ENCODE measurements at regions not wholly inside any gene's neighbourhood (a gene's known extent, or its start where the extent isn't known, plus 50 kb on each side); places are given as distances from the start of the nearest gene placed in this dataset.

DNA sequence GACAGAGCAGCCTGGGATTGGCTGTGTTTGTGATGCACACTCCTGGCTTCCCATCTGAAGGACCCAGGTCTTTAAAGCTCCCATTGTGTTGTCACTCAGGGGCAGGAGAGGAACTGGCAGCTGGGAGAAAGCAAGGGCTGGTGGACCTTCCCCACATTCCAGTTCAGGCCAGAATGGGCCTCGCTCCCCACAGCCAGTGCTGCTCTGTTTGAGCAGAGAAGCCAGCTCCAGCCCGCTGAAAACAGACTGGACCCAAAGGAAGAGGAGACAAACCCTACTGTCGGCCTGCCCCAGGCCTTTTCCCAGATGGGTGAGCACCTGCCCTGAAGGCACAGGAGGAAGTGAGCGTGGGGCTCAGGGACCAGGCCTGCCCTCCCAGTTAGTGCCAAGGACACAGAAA lies 499.4 kb downstream of the NPHP4 start:
- no peak for DNase-seq

DNA sequence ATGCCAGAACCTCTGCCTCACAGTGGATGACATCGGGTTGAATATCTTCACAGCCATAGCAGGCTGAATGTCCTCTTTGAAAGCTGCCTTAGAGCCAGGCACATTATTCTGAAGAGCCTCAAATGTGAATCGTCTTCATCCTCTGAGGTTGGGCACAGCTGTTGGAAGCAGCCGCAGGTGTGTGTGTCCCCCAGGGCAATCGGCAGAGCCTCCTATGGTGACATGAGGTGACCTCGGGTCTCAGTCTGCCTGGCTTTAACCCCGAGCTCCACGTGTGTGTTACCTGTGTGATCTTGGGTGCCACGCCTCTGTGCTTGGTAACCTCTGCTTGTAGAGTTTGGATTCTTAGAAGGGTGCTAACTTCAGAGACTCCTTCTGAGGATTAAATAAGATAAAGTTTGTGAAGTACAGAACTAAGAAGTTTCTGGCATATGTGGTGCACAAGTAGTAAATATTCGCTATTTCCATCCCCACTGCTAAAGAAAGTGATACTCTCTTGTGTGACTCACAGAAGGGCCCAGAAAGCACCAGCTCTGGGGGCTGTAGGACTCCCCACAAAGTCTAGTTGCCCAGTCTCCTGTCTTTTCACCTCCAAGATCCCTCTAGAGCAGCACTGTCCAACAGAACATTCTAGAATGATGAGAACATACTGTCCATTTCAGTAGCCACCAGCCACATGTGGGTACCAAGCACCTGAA lies 500.9 kb downstream of the NPHP4 start:
- DNase-seq = no peak

DNA sequence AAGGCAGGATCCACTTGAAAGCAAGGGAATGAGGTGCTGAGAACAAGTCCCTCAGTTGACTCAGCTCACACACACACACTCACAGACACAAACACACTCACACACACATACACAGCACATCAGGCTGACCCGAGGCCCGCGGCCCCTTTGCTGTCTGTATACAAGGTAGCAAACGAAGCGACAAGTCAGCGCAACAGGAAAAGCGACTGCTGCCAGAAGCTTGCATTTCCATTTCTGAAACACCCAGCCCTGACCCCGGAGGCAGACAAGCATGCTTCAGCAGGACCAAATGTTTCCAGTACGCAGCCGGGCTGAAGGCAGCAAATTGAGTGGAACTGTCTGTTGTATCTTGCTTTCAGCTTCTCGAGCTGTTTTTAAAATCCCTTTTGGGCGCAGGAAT lies 501.6 kb downstream of the NPHP4 start:
- no peak for DNase-seq

DNA sequence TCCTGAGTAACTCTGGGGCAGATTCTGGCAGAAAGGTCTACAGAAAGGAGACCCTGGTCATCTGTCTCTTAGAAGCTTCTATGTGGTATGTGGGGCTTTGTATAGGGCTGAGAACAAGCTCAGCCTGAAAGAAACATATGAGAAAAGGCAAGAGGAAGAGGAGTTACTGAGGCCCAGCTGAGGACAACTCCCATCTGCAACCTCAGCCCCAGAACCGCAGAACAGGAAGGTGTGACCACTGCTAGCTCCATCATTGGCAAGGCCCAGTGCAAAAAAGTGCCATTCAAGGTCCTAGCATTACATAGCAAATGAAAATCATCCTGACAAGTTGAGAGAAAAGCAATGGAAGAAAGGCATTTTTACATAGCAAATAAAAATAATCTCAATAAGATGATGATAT lies 503.8 kb downstream of the NPHP4 start:
- DNase-seq = no peak

DNA sequence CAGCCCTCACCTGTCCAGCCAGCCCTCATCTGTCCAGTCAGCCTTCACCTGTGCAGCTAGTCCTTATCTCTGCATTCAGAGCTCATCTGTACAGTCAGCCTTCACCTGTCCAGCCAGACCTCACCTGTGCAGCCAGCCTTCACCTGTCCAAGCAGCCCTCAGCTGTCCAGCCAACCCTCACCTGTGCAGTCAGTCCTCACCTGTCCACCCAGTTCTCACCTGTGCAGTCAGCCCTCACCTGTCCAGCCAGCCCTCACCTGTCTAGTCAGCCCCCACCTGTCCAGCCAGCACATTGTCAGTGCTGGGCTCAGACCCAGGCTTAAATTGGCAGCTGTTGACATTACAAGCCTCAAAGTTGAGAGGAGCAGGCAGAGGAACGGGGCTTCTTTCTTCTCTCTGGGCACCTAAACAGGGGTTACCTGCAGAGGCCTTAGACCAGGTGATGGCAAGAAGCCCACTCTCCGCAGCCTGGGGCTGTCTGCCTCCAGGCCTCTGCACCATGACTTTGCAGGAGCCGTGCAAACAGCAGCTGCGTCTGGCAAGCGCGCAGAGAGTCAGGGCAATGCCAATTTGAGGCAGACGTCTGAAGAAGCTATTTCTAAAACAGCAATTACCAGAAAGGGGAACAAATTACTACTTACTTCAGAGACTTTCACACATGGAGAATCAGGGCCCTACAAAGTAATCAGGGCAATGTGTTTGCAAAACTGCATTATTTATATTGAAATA lies 506.1 kb downstream of the NPHP4 start:
- no peak for DNase-seq

DNA sequence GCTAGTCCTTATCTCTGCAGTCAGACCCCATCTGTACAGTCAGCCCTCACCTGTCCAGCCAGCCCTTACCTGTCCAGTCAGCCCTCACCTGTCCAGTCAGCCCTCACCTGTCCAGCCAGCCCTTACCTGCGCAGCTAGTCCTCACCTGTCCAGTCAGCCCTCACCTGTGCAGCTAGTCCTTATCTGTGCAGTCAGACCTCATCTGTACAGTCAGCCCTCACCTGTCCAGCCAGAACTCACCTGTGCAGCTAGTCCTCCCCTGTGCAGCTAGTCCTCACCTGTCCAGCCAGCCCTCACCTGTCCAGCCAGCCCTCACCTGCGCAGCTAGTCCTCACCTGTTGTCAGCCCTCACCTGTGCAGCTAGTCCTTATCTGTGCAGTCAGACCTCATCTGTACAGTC lies 506.8 kb downstream of the NPHP4 start:
- DNase-seq = no peak

DNA sequence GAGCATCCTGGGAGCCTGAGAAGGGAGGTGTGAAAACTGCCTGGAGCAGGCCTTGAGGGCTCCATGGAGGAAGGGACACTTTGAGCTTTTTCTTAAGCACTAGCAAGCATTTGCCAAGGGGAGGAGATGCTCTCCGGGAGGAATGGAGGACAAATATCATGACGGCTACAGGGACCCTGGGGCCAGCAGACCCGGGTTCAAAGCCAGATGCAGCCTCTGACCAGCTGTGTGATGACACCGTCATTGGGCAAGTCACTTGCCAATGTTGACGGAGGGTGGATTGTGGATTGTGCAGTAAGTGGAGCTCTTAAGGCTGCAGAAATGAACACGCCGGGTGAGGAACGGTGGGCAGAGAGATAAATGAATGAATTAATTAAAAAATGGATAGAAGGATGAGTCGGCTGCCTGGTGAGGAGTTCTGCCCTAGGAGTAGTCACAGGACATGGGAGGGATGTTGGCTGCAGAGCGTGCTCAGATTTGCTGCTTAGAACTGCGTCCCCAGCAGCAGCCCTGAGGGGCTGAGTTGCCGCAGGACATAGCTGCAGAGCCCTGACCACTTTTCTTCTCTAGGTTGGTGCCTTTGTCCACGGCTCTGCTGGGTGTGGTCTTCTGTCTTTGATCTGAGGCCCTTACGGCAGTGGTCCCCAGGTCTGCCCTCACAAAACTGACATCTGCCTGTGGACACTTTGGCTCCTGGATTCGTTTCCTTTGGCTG lies 507.6 kb downstream of the NPHP4 start:
- DNase-seq = no peak

DNA sequence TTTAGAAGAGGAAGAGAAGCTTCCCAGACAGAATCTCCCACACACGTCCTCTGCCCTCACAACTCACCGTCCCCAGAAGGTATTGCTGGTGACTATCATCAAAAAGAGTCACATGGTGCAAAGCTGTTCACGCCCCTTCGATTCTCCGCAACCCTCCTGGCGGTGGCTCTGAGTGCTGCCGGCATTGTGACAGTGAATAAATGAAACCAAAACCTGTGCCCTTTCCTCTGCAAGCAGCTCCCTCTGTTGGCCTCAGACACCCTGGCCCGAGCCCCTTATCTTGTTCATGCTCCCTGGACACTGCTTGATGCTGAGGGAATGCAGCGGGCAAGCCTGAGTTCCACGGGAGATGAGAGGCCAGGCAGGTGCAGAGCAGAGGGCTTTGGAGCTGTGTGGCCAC lies 510.3 kb downstream of the NPHP4 start:
- DNase-seq = no peak

DNA sequence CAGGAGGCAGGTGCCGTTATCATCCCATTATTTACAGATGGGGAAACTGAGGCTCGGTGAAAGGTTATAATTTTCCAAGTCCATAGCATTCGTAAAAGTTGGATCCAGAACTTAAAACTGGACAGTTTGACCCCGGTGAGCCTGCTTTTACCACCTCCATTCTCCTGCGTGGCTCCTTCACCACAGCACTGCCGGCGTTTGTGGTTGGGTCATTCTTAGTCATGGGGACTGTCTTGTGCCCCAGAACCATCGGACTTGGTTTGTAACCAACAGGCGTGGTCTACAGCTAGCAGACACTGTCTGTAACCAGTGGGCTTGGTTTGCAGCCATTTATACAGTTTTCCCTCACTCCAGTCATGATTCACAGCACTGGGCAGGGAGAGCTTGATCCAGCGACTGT lies 511.3 kb downstream of the NPHP4 start:
- DNase-seq = no peak

DNA sequence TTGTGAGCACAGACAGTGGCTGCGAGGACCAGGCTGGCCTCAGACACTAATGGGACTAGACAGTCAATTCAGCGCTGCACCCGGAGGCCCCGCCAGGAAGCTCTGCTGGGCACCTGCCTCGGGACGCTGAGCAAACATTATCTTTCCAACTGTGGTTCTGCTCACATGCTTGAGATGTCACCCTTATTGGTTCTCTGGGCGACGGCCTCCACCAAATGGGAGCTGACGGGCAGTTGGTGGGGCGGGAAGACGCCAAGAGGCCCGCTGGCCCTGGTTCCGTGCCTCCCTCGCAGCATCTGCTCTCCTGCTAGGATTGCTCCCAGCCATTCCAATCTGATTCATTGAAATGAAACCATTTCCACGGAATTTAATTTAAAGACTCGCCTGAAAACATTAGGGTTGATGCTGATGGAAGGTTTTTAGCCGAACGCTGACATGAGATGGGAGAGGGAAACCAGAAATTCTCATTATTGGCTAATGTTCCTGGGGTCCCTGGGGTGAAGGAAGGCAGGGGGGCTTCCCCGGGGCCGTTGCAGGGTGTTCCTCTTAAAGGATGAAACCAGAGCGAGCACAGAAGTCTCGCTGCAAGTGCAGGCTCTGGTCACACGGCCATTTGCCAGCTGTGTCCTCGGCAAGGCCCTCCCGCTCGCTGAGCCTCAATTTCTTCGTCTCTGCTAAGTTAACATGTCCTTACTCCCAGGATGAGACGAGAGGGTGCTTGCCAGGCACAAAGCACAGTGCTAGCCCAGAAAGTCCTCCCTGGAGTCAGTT lies 512.2 kb downstream of the NPHP4 start:
- no peak for DNase-seq

DNA sequence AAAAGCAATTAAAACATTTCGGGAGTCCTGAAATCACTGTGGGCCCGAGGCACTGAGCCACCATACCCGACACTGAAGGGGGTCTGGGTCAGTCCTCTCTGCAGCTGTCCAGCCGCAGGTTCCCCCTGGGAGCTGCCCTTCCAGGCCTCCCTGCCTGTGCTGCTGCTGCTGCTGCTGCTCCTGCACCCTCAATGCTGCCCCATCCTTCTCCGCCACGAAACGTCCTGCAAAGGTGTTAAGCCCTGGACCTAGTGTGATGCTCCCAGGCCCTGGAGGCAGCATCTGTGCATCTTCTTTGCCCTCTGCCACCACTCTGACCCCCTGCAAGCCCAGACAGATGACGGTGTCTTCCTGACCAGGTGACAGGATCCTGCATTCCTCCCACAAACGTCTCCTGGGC lies 513.3 kb downstream of the NPHP4 start:
- DNase-seq = no peak

DNA sequence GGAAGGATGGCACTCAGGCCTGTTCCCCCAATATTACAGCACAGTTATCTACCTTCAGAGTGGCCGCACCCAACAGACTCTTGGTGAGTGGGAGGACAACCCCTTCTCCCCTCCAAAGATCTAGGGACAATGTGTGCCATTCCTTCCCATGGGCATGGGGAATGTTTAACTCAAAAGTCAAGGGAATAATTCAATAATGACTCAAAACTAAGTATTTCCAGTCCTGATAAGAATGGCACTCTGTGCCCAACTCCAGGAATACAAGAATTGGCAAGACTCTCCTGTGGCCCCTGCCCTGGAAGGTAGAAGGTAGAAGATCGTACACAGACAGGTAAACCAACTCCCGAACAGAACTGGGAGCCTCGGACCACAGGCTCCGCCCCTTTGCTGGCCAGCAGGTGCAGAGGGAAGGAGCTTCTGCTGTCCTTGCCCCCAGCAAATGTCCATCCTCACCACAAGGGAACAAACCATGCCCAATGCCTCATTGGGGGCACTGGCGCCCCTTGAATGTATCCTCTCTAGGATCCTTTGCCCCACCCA lies 514.0 kb downstream of the NPHP4 start:
- DNase-seq = no peak

DNA sequence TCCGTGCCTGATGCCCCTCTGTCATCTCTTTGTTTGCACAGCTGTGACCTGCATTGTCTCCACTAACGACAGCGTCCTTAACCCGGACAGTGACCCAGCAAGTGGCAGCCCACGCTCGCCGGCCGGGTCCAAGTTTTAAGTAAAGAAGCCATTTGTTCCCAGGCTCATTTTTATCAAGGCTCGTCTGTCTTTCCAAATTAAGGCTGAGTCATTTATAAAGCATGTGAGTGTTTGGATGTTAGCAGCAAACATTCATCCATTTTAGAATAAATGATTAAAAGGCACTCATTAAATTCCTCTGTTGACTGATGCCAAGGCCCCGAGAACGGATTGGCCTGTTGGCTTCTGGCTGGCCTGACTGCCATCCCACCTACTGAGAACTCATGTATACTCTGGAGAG lies 514.5 kb downstream of the NPHP4 start:
- DNase-seq = no peak

DNA sequence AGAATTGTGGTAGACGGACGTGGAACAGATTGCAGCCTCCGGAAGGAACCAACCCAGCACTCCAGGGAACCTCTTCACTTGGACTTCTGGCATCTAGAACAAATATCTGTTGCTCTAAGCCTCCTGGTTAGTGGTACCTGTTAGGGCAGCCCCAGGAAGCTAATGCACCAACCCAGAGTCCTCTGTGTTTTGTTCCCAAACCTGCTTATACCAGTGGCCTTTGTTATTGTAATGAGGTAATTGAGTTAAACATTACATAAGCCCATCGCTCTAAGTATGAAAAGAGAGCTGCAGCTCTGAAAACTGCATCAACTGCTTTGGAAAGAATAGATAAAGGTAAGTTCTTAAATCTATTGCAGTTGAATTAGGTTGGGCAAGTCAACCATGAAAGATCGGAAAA lies 516.7 kb downstream of the NPHP4 start:
- DNase-seq = no peak

DNA sequence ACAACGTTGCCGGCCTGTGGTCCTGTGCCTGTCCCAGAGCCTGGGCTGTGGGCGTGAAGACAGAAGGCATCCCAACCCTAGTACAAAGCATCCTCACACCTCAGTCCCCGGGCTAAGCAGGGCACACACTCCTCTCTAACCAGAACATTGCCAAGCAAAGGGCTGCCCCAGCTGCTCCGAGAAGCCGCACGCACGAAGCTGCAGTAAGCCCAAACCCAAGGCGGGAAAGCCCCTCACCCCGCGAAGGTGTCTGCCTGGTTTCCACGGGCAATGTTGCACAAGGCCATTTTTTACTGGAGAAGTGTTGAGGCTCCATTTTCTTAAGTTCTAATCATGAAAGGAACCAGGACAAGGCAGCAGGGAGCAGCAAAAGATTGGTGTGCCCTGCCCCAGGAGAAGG lies 519.0 kb downstream of the NPHP4 start:
- DNase-seq = no peak

DNA sequence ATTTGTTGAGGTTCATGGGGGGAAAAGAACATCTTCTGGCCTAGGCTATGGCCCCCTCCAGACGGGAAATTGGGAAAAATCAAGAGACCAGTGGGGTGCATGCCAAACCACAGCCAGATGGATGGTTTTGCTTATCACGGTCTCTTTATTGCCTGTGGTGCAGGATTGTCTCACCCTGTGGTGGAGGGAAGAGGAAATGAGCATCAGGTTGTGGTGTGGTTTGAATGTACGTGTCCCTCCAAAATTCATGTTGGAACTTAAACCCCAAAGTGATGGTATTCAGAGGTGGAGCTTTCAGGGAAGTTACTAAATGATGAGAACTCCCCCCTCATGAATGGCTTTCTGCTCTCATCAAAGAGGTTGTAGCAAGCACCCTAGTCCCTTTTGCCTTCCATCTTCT lies 525.7 kb downstream of the NPHP4 start:
- no peak for DNase-seq

DNA sequence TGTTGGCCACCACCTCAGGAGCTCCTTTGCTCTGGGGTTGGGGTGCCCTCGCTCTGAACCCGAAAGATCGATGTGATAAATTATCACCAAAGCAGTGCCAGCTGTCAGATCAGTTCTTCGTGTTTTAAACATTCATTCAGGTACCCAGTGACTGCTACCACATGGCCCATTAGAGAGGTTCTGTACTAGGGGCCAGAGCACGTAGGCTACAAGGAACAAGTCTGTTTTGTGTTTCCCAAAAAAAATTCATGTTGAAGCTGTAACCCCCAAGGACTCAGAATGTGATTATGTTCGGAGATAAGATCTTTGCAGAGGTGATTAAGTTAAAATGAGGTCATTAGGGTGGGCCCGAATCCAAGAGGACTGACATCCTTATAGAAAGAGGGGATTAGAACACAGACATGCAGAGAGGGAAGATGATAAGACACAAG lies 526.9 kb downstream of the NPHP4 start:
- no peak for DNase-seq

DNA sequence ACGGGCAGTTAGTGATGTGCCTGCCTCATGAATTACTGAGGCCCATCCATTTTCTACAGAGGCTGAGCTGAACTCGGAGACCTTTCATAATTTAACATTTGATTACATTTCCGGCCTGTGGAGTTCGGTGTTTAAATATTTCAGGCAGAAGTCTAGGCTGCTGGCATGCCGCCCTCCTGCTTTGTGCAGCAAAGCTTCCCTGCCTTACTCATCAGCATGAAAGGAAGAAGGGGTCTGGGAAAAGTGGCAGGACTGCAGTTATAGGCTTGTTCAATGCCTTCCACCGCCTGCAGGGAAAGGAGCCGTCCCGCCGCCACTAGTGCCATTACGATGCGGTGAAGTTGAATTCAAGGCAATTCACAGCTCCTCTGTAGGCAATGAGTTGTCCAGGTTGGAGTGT lies 527.9 kb downstream of the NPHP4 start:
- DNase-seq = no peak

DNA sequence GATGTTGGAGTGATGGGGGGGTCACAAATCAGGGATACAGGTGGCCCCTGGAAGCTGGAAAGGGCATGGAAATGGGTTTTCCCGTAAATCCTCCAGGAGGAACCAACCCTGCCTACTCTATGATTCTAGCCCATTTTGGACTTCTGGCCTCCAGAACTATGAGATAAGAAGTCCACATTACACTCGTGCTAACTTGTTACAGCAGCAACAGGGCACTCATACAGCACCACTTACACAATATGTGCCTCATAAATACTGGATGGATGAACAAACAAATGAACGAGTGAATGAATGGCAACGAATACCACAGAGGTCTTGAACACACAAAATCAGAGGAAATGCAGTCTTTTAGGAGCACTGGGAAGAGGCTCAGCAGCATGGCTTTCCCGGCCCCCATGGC lies 531.3 kb downstream of the NPHP4 start:
- DNase-seq = no peak

DNA sequence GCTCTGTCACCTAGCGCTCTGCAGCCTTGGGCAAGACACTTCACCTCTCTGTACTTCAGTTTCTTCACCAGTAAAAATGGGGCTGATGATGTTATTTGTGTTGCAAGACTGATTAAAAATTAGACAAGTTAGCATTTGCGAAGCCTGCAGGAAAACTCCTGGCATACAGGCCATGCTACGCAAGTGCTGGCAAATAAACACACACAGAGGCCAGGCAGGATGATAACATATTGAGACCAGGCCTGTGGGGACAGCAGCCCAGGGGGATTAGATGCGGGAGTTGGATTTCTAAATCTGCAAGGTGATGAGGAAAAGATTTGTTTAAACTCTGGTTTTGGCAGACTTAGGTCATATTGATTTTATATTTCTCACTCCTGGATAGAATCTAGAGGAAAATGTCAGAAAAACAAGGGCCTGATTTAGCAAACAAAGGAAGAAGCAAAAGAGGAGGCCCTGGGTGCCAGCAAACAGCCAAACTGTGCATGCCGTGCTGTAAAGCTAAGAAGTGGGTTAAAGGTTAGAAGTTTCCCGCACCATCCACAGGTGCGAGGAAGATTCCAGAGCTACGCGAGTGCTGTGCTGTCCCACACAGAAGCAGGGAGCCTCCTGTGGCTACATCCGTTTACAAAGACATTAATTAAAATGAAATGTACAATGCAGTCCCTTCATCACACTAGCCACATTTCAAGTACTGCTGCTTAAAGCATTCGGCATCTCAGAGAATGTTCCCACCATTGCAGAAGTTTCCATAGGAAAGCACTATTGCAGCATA lies 532.2 kb downstream of the NPHP4 start:
- no peak for DNase-seq

DNA sequence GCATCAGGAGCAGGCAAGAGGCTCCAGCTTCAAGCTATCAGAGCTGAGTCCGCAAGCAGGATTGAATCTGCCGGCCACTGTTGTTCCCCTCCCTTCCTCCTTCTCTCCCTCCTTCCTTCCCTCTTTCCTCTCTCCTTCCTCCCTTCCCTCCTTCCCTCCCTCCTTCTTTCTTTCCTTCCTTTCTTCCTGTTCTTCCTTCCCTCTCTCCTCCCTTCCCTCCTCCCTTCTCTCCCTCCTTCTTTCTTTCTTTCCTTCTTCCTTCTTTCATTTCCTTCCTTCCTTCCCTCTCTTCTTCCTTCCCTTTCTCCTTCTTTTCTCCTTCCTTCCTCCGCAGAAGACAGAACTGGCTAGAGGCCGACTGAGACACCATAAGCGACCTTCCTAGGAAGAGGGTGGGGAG lies 534.0 kb downstream of the NPHP4 start:
- DNase-seq = no peak

DNA sequence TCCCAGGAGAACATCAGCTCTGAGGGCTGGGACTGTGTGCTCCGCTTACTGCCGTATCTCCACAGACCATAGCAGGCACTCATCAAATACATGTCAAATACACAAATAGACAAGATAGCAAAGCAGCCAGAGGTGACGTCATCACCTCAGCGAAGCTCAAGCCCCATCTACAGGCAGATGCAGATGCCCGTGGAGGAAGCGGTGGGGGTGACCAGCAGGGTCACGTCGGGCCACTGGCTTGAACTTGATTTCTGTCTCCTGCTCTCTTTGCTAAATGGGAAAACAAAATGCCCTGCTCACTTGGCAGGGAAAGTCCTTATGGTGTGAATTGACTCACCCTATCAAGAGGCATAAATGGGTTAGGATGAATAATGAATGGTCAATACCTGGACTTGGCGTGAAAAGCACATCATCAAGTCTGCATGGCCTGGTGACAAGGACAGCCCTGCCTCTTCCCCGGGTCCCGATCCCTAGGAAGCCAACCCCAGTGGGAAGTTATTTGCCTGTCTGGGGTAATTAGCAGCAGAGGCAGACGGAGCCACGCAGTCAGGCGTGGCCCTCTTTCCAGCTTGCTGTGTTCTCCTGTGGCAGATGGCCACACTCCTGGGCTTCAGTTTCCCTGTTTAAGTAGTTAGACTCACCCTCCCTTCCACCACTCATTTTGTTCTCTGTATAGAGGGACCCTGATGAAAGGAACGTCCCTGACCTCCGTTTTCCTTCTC lies 536.0 kb downstream of the NPHP4 start:
- DNase-seq = no peak

All from AML-193 (cell line).